H9 (cell line): ENCODE measurements at regions not wholly inside any gene's neighbourhood (a gene's known extent, or its start where the extent isn't known, plus 50 kb on each side); places are given as distances from the start of the nearest gene placed in this dataset.
A peak's percentile ranks its signal among the peaks of the same experiment; 100 is the strongest.

Experiments used
- DNase-seq: peaks from one replicate; pipeline ENCODE4 v3.0.0-alpha.2; 2017
- H2AFZ ChIP-seq: one replicate; pipeline ENCODE4 v1.6.1; 2013; ENCODE audit warnings: mild to moderate bottlenecking, low read length, control low read depth, moderate library complexity
- H2AK5ac ChIP-seq: 2 replicates; pipeline ENCODE4 v1.6.1; 2013; ENCODE audit warnings: low read length, control low read depth, mixed read lengths; ENCODE audit not compliant: insufficient read length
- H2BK120ac ChIP-seq: one replicate; pipeline ENCODE4 v1.6.1; 2013; ENCODE audit warnings: low read depth, mild to moderate bottlenecking, low read length, control low read depth, inconsistent platforms; ENCODE audit not compliant: poor library complexity, severe bottlenecking
- H2BK12ac ChIP-seq: 2 replicates; pipeline ENCODE4 v1.6.1; 2013; ENCODE audit warnings: low read length, control low read depth, mixed read lengths, low read depth; ENCODE audit not compliant: insufficient read length
- H2BK15ac ChIP-seq: 2 replicates; pipeline ENCODE4 v1.6.1; 2013; ENCODE audit warnings: low read depth, low read length, control low read depth
- H2BK20ac ChIP-seq: one replicate; pipeline ENCODE4 v1.6.1; 2013; ENCODE audit warnings: low read depth, mild to moderate bottlenecking, low read length, control low read depth, inconsistent platforms; ENCODE audit not compliant: poor library complexity, severe bottlenecking
- H2BK5ac ChIP-seq: 2 replicates; pipeline ENCODE4 v1.6.1; 2013; ENCODE audit warnings: low read length, control low read depth, mixed read lengths; ENCODE audit not compliant: insufficient read length
- H3K14ac ChIP-seq: 2 replicates; pipeline ENCODE4 v1.6.1; 2013; ENCODE audit warnings: low read length, control low read depth; ENCODE audit not compliant: insufficient read depth
- H3K18ac ChIP-seq: 2 replicates; pipeline ENCODE4 v1.6.1; 2013; ENCODE audit warnings: low read depth, mild to moderate bottlenecking, mixed read lengths, low read length, control low read depth; ENCODE audit not compliant: insufficient read length
- H3K23ac ChIP-seq: 2 replicates; pipeline ENCODE4 v1.6.1; 2013; ENCODE audit warnings: low read length, control low read depth, mixed read lengths, low read depth; ENCODE audit not compliant: insufficient read length
- H3K23me2 ChIP-seq: 2 replicates; pipeline ENCODE4 v1.6.1; 2013; ENCODE audit warnings: low read depth, mild to moderate bottlenecking, mixed read lengths, low read length, control low read depth; ENCODE audit not compliant: insufficient read length, poor library complexity, severe bottlenecking
- H3K27ac ChIP-seq: 2 replicates; pipeline ENCODE4 v1.5.1; 2013; ENCODE audit warnings: low read length, control low read depth, mixed read lengths, low read depth; ENCODE audit not compliant: insufficient read length
- H3K27me3 ChIP-seq: 2 replicates; pipeline ENCODE4 v1.6.1; 2013; ENCODE audit warnings: low read length, control low read depth, inconsistent platforms; ENCODE audit not compliant: insufficient read depth
- H3K4ac ChIP-seq: 2 replicates; pipeline ENCODE4 v1.6.1; 2013; ENCODE audit warnings: low read depth, mild to moderate bottlenecking, control low read depth, inconsistent platforms, low read length, moderate library complexity
- H3K4me1 ChIP-seq: 2 replicates; pipeline ENCODE4 v1.6.1; 2013; ENCODE audit warnings: low read length, control low read depth, inconsistent platforms; ENCODE audit not compliant: insufficient read depth
- H3K4me2 ChIP-seq: 2 replicates; pipeline ENCODE4 v1.6.1; 2013; ENCODE audit warnings: low read length, control low read depth, mixed read lengths; ENCODE audit not compliant: insufficient read length, insufficient read depth
- H3K56ac ChIP-seq: 2 replicates; pipeline ENCODE4 v1.6.1; 2013; ENCODE audit warnings: low read depth, mild to moderate bottlenecking, mixed read lengths, low read length, control low read depth; ENCODE audit not compliant: insufficient read length
- H3K79me1 ChIP-seq: 2 replicates; pipeline ENCODE4 v1.6.1; 2013; ENCODE audit warnings: low read depth, mild to moderate bottlenecking, moderate library complexity, low read length, control low read depth, inconsistent platforms; ENCODE audit not compliant: insufficient read depth, poor library complexity, severe bottlenecking
- H3K79me2 ChIP-seq: 2 replicates; pipeline ENCODE4 v1.6.1; 2013; ENCODE audit warnings: low read length, control low read depth, inconsistent platforms; ENCODE audit not compliant: insufficient read depth
- H3K9ac ChIP-seq: 2 replicates; pipeline ENCODE4 v1.6.1; 2013; ENCODE audit warnings: low read length, control low read depth, mixed read lengths; ENCODE audit not compliant: insufficient read length; ENCODE audit errors: extremely low read depth
- H3K9me3 ChIP-seq: one replicate; pipeline ENCODE4 v1.6.1; 2013; ENCODE audit warnings: low read depth, low read length, inconsistent platforms; ENCODE audit not compliant: control insufficient read depth
- H3T11ph ChIP-seq: one replicate; pipeline ENCODE4 v1.6.1; 2013; ENCODE audit warnings: mild to moderate bottlenecking, low read length, control low read depth, inconsistent platforms
- H4K20me1 ChIP-seq: one replicate; pipeline ENCODE4 v1.6.1; 2013; ENCODE audit not compliant: control insufficient read depth, insufficient read length, insufficient read depth
- H4K5ac ChIP-seq: 2 replicates; pipeline ENCODE4 v1.6.1; 2013; ENCODE audit warnings: low read depth, mild to moderate bottlenecking, mixed read lengths, low read length, control low read depth; ENCODE audit not compliant: insufficient read length
- H4K8ac ChIP-seq: replicated peaks from 2 replicates; pipeline ENCODE4 v1.6.1; 2013; ENCODE audit warnings: low read length, control low read depth, mixed read lengths, low read depth; ENCODE audit not compliant: insufficient read length
- H4K91ac ChIP-seq: 2 replicates; pipeline ENCODE4 v1.6.1; 2013; ENCODE audit warnings: low read depth, mild to moderate bottlenecking, moderate library complexity, mixed read lengths, low read length, control low read depth; ENCODE audit not compliant: insufficient read length
- H3K27ac Mint-ChIP-seq, 3 experiments: 2 replicates in 2 of 3; 3 replicates in 1 of 3; pipeline ENCODE4 v1.8.0; 2020 to 2021; ENCODE audit warnings: mixed read lengths in 3 of 3, mild to moderate bottlenecking in 1 of 3, moderate library complexity in 1 of 3
- H3K27me3 Mint-ChIP-seq: 2 replicates; pipeline ENCODE4 v1.8.0; 2021; ENCODE audit warnings: low read depth, mild to moderate bottlenecking, moderate library complexity, mixed read lengths
- H3K36me3 Mint-ChIP-seq, 3 experiments: 2 replicates in 2 of 3; 3 replicates in 1 of 3; pipeline ENCODE4 v1.8.0; 2020 to 2021; ENCODE audit warnings: low read depth in 3 of 3, mixed read lengths in 3 of 3; ENCODE audit not compliant: insufficient read depth in 1 of 3
- H3K4me1 Mint-ChIP-seq, 2 experiments: 2 replicates each; pipeline ENCODE4 v1.8.0; 2020; ENCODE audit warnings: mixed read lengths in 2 of 2
- H3K4me3 Mint-ChIP-seq, 2 experiments: 2 replicates in 1 of 2; 3 replicates in 1 of 2; pipeline ENCODE4 v1.8.0; 2020 to 2021; ENCODE audit warnings: mild to moderate bottlenecking in 2 of 2, mixed read lengths in 2 of 2, moderate library complexity in 1 of 2
- H3K9me3 Mint-ChIP-seq, 2 experiments: 2 replicates in 1 of 2; 3 replicates in 1 of 2; pipeline ENCODE4 v1.8.0; 2020; ENCODE audit warnings: mild to moderate bottlenecking in 2 of 2, mixed read lengths in 2 of 2, moderate library complexity in 1 of 2
- CTCF ChIP-seq: fragments of 200-600 bp; sonication (generic); conservative IDR thresholded peaks from 3 replicates; pipeline ENCODE4 v1.8.0; 2021; ENCODE audit warnings: antibody characterized with exemption, mild to moderate bottlenecking
- WGBS: extraction: QIAGEN DNeasy Blood & Tissue Kit; methylation state at CpG from one replicate; pipeline ENCODE4 v1.1.7; 2013; ENCODE audit warnings: missing lambda C conversion rate, low lambda C conversion rate, mixed read lengths; ENCODE audit not compliant: insufficient read length; ENCODE audit errors: extremely low coverage; 5-methylcytosine and 5-hydroxymethylcytosine counted together

DNA sequence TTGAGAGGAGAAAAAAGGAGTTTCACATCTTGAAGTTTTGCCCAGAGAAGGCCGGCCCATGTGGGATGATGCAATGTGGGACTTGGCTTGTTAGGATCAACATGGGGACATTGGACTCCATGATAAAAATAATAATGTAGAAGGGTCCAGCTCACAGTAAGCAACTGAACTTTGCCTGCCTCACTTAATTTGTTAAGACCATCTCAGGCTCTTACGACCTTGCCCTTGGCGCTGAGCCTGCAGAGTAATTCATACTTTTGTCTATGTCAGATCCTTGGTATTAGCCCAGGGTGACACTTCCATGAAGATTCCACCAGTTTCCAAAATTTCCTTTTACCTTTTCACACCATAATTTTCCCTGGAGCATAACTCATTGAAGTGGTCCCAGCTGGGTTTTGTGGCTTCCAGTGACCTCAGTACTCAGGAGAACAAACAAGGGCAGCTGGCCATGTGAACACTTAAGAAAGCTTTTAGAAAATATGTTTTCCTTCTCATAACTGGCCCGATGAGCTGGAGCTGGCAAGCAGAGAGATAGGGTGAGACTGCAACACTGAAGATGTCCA lies 315.4 kb upstream of the RASGRP1 start:
- no peak for TF ChIP-seq CTCF
- Mint-ChIP-seq H3K27me3 (no peaks in the 10 kb centered on the region), H3K4me3 (no peak overlapping the region), H3K4me1 (peaks cover 0 to 2% of the 10 kb centered on the region in 2 experiments; a peak in 1 of 4 replicates), H3K9me3 (no peaks in the 10 kb centered on the region), H3K36me3 (no peaks in the 10 kb centered on the region), H3K27ac (0 out of 7 replicates have a peak overlapping the region, but pooled peaks of 1 of the 3 experiments have one; percentile 40)
- no peak overlapping the region for H2BK120ac ChIP-seq
- H2BK5ac ChIP-seq: no peak overlapping the region
- no peak overlapping the region for H2BK12ac ChIP-seq
- no peaks in the 10 kb centered on the region for H3K9me3 ChIP-seq
- no peak overlapping the region for H3K9ac ChIP-seq
- no CpG with 5 or more reads among the region's 4 CpGs for WGBS
- no peak overlapping the region for H3K18ac ChIP-seq
- H3K27ac ChIP-seq: no peak overlapping the region
- no peak overlapping the region for H2AK5ac ChIP-seq
- H4K5ac ChIP-seq: no peak overlapping the region
- no peak overlapping the region for H2AFZ ChIP-seq
- H3K4me1 ChIP-seq: no peaks in the 10 kb centered on the region
- DNase-seq: no peak
- H3K79me1 ChIP-seq: no peaks in the 10 kb centered on the region
- H3K56ac ChIP-seq: no peak overlapping the region
- no peaks in the 10 kb centered on the region for H3K23me2 ChIP-seq
- H3K4me2 ChIP-seq: no peak overlapping the region
- H3K4ac ChIP-seq: no peak overlapping the region
- no peak overlapping the region for H2BK15ac ChIP-seq
- no peak overlapping the region for H3T11ph ChIP-seq
- H3K27me3 ChIP-seq: no peaks in the 10 kb centered on the region
- H4K8ac ChIP-seq: no peak overlapping the region
- H3K79me2 ChIP-seq: no peaks in the 10 kb centered on the region
- no peak overlapping the region for H2BK20ac ChIP-seq
- no peak overlapping the region for H4K91ac ChIP-seq
- H4K20me1 ChIP-seq: no peaks in the 10 kb centered on the region
- no peak overlapping the region for H3K14ac ChIP-seq
- no peak overlapping the region for H3K23ac ChIP-seq
